GM19240 (cell line): ENCODE measurements at regions not wholly inside any gene's neighbourhood (a gene's known extent, or its start where the extent isn't known, plus 50 kb on each side); places are given as distances from the start of the nearest gene placed in this dataset.
"Not testable (repeated sequence)": the region's sequence is repeated elsewhere in the genome, so short reads cannot be mapped to it uniquely, and the experiment has no call there.

ENCODE experiments used
- DNase-seq: peaks from one replicate; pipeline ENCODE4 v3.0.0; 2011; ENCODE audit warnings: low spot score; ENCODE audit not compliant: insufficient read length

DNA sequence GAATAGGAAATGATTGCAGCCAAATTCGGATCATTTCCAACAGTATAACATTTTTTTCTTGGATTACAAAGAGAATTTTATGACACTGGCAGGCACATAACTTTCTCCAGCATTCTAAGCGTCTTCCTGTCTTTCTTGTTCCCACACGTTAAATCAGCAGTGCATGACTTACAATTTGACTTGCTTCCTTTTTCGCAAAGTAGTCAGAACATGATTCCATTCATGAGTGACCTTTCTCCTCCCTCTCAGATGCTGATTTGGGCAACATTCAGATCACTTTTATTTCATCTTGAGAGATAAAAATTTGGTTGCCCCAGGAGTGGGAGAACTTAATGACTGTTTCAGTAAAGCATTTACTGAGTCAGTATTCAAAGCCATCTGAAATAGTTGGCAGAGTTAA lies 858.7 kb upstream of the ACVR2A start:
- DNase-seq, result no peak

DNA sequence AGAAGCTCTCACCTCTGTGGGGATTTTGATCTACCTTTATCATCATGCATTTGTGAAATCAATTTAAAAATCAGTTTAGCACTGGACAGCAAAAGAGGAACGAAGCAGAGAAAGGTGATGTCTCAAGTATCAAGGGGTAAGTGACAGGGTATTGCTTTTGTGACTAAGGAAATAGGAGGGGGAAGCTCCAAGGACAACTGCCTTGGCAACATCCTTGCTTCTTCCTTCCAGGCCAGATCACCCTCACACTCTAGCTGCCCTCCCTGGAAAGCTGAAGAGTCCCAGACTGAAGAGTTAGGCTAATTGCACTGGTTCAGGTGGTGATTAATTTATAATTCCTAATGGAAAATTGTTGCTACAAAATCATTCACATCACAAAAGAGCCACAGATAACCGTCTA lies 859.1 kb upstream of the ACVR2A start:
- no peak for DNase-seq

DNA sequence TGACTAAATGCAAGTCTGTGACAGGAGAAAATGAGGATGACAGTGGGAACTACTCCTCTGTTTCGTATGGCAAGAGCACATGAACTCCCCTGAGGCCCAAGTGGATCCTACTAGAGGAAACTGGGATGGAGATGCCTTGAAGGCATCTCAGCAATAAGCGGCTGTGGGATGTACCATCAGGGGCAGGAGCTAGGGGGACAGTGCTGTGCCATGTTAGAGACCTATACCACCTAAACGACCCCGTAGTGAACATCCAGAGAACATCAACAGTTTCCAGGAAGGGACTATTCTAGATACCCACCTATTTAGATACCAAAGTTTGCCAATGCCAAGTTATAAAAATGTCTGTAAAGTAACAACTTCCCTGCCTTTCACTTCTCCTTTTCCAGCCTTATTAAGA lies 860.8 kb upstream of the ACVR2A start:
- DNase-seq, result no peak

DNA sequence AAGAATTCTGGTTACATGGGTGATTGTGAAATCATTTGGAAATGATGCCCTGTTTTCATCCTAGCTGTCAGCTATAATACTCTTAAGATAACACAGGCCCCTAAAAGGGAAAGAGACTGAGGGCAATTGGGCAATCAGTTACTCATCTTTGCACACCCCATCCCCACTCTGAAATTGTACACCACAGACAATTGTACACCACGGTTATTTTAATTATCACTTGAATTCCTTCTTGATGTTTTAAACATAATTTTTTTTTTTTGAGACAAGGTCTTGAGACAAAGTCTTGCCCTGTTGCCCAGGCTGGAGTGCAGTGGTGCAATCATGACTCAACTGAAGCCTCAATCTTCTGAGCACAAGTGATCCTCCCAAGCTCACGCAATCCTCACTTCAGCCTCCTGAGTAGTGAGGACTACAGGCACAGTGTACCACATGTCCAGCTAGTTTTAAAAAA lies 862.4 kb upstream of the ACVR2A start:
- no peak for DNase-seq

DNA sequence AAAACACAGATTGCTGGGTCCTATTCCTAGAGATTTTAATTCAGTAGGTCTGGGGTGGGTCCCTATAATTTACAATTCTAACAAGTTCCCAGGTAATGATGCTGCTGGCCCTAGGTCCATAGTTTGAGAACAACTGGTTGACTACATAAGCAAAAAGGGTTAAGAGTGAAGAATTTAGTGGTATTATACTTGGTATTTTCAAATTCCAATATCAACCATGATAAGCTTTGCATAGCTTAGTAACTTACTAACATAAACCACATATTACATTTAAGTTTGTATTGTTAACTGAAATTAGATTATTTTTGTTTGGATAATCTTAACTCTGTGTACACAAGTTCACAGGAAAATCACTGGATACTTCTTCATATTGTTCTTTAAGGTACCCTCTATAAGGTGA lies 862.9 kb upstream of the ACVR2A start:
- no peak for DNase-seq

DNA sequence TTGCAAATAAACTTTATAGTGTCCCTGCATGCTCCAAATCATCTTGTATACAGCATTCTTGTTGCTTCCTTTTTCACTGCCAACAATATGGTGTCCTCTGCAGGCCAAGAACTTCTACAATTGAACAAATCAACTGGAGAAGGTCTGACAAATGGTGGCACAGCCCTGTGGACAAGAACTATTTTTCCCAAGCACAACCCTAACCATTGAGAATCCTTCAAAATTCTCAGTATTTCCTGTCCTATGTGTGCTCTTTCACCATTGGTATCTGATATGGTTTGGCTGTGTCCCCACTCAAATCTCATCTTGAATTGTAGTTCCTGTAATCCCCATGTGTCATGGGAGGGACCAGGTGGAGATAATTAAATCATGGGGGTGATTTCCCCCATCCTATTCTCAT lies 865.1 kb upstream of the ACVR2A start:
- no peak for DNase-seq

DNA sequence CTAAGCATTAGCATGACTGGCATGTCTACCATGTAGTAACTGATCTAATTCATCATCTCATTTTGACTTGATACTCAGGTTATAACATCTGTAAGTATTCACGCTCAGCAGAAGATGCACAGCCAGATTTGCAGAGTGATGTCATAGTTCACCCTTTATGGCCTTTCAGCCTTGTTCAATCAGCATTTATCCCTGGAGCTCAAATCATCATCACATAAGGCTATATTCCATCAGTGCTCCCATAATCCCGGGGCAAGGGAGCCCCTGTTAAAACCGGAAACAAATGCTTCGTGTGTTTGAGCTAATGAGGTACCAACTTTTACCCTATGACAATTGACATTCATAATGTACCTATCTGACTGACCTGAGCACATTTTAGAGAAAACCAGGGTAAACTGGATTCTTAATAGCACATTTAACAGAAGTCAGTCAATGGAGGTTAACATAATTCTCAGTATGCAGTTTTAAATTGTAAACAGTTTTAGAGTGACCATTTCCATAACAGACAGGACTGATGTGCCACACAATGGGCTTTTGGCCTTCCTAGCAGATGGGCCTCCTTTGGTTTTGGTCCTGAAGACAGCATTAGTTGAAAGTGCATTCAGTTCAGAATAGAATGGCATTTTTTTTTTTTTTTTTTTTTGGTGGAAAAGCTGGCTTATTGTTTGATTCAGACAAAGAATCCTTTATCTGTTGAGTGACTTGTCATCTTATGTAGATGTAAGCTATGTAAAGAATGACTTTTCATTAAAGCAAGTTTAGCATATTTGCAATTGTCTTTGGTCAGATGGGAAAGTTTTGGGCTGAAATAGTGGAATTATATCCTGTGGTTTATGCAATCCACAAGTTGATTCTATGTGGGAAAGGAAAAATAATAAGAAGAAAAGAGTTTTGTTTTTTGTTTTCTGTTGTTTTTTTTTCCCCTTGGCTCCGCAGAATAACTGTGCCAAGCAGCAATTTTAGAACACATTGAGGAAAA lies 866.0 kb upstream of the ACVR2A start:
- DNase-seq, result no peak

DNA sequence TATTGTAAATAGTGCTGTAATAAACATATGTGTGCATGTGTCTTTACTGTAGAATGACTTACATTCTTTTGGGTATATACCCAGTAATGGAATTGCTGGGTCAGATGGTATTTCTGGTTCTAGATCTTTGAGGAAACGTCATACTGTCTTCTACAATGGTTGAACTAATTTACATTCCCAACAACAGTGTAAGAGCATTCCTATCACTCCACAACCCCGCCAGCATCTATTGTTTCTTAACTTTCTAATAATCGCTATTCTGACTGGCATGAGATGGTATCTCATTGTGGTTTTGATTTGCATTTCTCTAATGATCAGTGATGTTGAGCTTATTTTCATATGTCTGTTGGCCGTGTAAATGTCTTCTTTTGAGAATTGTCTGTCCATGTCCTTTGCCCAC lies 873.8 kb upstream of the ACVR2A start:
- not testable (repeated sequence) for DNase-seq

DNA sequence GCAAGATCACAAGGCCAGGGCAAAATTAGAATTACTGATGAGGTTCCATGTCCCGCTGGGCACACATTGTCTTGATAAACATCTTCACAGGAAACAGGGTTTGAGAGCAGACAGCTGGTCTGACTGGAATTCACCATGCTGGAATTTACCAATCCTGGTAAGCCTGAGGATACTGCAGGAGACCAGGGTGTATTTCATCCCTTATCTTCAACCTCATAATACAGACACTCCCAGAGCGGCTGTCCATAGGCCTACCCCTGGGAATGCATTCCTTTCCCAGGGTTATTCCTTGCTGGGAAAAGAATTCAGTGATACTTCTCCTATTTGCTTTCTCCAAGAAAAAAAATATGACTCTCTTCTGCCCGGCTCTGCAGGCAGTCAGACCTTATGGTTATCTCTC lies 875.1 kb upstream of the ACVR2A start:
- not testable (repeated sequence) for DNase-seq

DNA sequence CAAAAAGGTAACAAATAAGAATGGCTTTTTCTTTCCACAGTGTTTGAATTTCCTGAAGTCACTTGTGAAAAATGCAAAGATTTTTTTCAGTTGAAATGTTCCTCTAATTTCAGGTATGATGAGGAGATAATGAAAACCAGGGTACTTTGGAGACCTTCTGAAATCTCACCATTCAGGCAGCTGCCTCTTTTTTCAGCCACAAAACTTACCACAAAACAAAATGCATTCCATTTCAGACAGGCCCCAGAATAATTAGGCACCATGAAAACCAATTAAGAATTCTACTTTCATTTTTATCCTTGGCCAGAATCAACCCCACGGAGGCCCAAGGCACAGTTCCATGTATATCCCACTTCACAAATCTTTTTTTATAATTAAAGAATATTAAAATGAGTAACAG lies 880.3 kb upstream of the ACVR2A start:
- DNase-seq, result no peak

DNA sequence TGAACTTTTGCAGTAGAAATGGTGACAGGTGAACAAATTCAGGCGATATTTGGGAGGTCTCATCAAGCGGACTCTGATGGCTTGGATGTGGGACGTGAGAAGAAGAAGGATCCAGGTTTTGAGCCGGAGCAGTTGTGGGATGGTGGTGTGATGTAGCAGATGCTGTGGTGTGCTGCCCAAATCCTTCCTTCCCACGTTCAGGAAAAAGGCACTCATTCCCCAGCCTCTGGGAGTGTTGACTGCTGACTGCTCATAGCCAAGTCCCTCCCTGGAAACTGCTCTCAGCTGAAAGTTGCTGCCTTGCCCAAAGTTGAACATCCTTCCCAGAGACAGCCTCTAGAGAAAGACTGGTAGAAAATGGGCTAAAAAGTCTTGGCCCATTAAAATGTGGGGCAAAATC lies 890.3 kb upstream of the ACVR2A start:
- DNase-seq, result no peak

DNA sequence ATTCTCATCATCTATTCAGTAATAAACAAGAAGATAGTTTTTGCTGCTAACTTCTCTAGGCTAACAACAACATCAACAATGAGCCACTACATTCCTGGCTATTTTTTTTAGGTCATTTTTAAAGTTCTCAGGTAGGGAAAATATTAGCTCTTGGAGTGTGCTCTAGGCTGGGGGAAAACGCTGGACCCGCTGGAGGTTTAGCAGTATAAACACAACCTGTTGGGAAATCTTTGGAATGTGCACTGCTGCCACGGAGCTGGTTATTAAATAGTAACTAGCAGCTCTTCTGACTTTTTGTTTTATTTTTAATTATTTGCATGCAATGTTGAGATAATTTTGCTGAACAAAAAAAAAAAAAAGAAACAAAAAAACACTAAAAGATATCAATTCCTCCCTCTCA lies 892.1 kb upstream of the ACVR2A start:
- no peak for DNase-seq

DNA sequence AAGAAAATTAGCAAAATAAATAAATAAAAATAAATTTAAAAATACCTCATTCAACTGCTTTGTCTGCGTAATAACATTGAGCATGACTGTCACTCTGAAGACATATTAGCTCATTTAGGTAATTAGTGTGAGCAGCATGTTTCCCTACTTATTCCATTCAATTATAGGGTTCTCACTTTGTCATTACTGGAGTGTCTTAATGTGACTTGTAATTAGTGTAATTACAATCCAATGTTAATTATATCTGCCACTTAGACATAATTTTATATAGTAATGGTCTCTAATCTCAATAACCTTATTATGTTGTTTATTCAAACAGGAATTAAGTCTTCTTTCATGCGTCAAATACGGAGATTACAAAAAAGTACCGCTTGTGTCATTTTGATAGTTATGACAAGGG lies 893.9 kb upstream of the ACVR2A start:
- no peak for DNase-seq

DNA sequence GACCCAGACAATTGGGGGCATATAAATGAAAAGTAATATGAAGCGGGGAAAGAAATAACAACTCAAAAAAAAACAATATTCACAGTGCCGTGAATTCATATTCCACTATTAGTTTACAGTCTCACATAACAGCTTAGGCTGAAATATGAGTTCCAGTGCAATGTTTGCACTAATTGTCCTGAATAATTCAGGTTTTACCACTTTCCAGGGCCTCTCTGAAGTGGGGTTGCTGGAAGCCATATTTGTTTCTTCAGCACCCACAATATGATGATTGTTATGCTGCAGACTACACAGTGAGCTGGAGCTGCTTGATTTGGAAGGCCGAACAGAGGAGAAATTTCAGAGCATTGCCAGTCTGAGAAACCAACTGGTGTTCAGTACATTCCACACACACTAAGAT lies 894.5 kb upstream of the ACVR2A start:
- DNase-seq, result no peak

DNA sequence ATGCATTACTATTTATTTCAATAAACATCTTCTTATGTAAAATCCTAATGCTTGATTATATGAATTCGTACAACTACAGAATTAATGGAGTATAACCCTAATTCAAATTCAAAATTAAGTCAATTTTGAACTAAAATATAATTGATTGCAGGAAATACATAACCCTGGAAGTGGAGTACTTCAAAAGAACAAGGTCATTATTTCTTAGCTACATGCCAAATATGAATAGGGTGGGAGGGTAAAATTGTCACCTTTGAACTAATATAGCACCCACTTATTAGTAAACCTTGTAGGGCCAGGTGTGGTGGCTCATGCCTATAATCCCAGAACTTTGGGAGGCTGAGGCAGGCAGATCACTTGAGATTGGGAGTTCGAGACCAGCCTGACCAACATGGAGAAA lies 895.4 kb upstream of the ACVR2A start:
- DNase-seq, result no peak

DNA sequence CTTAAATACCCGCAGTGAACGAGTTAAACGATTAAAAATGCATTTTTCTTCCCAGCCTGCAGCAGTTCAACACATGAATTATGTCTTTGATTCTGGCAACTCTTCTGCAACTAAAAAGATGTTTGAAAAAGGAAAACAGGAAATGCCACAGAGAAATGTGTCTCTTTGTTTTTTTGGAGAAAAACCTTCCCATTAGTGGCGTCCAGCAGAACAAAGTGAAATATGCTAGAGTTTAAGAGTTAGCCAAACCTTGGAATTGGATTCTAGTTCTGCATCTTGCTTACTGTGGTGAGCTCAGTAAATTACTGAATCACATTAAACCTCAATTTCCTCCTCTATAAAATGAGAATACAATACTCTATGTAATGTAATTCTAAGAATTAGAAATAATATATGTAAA lies 900.2 kb upstream of the ACVR2A start:
- no peak for DNase-seq

DNA sequence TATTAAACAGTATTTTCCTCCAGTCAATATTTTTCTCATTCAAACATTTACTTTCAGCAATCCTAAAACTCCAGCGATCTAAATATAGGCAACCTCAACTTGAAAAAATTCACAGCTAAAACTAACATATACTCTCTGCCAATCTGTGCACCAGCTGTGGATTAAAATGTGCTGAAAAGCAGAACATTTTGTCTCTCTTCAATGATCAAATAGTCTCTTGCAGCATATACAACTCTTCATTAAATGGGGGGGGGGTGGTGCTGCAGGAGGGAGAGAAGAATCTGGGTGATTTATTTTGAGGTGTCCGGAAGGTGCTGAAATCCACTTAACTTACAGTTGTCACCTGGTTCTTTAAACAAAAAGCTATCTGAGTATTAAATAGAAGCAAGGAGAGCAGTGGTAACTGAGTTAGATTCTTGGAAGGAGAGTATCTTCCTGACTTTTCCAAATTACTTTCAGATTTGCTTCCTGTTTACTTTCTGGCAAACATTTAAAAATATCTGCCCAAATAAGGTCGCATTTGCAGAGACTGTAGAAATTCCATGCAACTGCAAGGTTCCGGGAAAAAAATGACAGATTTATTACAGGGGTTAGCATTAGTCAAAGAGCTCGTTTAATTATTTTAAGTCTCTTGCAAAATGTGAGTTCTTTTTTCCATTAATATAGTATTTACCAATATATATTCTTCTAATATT lies 904.7 kb upstream of the ACVR2A start:
- DNase-seq, result no peak

DNA sequence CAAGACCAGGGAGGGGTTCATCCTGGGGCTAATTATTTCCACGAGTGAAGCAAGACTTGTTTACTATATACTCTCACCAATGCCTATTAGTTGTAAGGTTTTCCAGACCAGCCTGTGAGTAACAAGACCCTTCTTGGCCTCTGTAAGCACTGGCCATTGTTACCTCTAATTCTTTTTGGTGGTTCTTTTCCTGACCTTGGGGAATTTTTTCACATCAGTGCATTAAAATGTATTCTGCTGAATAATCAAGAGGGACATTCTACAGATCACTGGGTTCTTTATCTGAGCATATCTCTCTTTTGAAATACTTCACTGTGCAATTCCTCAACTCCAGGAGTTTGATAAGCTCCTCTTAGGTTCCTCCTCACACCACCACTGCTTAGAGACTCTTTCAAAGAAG lies 909.9 kb upstream of the ACVR2A start:
- DNase-seq, result no peak

DNA sequence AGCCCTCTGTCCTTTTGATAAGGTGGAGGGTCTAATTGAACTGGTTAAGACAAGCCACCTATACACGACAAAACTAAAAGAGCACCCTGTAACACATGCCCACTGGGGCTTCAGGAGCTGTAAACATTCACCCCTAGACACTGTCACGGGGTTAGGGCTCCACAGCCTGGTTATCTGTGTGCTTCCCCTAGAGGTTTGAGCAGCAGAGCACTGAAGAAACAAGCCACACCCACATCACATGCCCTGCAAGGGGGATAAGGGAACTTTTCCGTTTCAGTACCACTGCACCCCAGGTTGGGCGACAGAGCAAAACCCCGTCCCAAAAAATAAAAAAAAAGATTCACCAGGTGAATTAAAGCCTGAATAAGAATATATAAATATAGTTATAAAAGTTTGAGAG lies 913.7 kb upstream of the ACVR2A start:
- no peak for DNase-seq

DNA sequence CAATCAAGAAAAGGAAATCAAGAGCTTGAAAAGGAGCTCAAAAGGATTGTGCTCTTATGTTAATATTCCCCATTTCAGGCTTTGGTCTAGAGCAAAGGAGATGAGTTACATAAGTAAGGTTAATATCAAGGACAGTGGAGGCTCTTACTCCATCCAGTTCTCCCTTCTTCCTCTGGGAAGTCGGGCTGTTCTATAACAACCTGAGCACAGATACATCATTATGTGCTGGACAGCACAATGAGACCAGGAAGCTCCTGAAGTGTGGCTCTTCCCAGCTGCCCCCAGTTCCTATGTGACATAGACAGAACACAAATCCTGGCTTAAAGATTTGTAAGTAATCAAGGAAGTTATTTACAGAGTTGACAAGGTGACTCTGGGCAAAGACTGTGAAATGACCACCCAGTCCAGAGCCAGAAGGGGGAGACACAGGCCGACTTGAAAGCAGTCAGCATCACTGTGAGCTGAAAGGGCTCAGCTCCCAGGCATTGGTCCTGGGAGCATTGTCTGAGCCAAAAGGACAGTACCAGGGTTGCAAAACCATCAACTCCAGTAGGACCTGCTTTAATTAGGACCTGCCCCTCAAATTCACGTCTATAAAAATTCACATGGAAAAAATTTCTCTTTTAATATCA lies 917.6 kb upstream of the ACVR2A start:
- DNase-seq, result no peak

DNA sequence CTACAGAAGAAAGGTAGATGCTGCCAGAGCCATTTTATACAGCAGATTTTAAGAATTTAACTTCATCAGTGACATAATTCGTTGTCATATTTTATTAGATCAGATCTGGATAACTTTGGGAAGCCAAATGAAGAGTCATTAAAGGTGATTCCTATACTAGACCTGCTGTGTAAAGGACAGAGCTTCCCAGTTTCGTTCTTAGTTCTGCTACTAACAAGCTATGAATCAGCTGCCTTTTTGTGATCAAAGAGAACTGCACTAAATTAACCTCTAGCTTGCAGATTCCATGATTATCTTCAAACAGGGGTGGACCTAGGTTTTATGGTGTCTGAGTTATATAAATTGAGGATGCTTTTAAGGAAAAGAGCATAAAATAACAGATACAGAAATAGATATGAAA lies 926.5 kb upstream of the ACVR2A start:
- no peak for DNase-seq

DNA sequence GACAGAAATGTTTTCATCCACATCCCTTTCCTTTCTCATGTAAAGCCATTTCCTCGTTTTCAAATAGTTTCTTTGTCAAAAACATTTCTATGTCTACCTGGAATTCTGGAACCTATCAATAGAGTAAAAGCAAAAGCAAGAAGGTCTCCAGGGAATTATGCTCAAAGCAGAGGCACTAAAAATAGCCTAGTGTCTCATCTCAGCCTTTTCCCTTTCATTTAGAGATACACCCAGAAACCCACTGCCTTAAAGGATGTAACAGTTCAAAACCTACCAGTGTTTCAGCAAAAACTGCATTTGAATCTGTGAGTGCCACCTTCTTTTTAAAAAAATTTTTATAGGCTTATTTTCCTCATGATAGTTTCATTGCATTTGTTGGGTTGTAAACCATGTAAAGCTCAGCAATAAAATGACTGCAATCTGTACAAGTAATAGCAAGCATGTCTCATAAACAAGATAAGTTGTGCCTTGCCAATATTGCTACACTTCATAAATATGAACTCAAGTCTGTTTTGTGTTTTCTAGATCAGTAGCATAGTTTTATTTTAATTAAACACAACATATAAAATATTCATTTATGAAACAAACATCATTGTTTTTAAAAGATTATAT lies 927.3 kb upstream of the ACVR2A start:
- no peak for DNase-seq
